Right atrium auricular region (tissue), 2 donors: ENCODE measurements at regions not wholly inside any gene's neighbourhood (a gene's known extent, or its start where the extent isn't known, plus 50 kb on each side); places are given as distances from the start of the nearest gene placed in this dataset.

Experiments
- DNase-seq: peaks from one replicate; pipeline ENCODE4 v3.0.0-alpha.2; 2019; ENCODE audit warnings: low spot score
- H3K27ac ChIP-seq, 2 donors: fragments of 200-600 bp; sonication (generic); 1 replicate in 1 of 2; 2 replicates in 1 of 2; pipeline ENCODE4 v1.5.1; 2016 to 2019
- H3K27me3 ChIP-seq, 2 donors: fragments of 200-600 bp; sonication (generic); one replicate each; pipeline versions ENCODE4 v1.5.1 to v1.6.0; 2017 to 2019
- H3K36me3 ChIP-seq: fragments of 200-600 bp; sonication (generic); one replicate; pipeline ENCODE4 v1.5.1; 2016
- H3K4me1 ChIP-seq, 2 donors: fragments of 200-600 bp; sonication (generic); one replicate each; pipeline versions ENCODE4 v1.5.1 to v1.6.0; 2017 to 2019
- H3K4me3 ChIP-seq, 2 donors: fragments of 200-600 bp; sonication (generic); 1 replicate in 1 of 2; 2 replicates in 1 of 2; pipeline ENCODE4 v1.5.1; 2017 to 2019; ENCODE audit warnings: mild to moderate bottlenecking in 1 of 2, moderate library complexity in 1 of 2
- H3K9me3 ChIP-seq, 2 donors: fragments of 200-600 bp; sonication (generic); one replicate each; pipeline ENCODE4 v1.5.1; 2019
- TF ChIP-seq, protein P1 (sequence below), 2 donors: fragments of 200-600 bp; sonication (generic); IDR thresholded peaks; one replicate each; pipeline ENCODE4 v1.5.1; 2019; ENCODE audit warnings: antibody characterized with exemption in 2 of 2

DNA sequence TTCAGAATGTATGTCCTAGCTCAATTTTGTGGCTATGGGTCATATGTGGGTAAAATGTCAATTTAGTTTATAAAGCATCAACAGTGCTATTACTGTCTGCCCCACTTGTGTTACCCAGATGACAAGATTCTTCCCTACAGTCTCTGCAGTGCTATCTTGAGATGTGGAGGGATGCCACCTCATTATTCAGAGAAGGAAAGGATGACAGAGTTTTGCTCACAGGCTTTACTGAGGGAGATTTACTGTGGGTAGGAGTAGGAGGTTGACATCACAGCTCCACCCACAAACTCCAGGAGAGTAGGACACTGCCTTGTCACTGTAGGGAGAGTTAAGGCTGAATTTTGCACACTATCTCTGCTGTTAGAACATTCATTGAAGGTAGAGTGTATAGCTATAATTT is 359.3 kb downstream of the HTR1A start:
- Histone ChIP-seq H3K4me3 (no peak overlapping the region), H3K4me1 (no peaks in the 10 kb centered on the region), H3K27me3 (no peaks in the 10 kb centered on the region), H3K9me3 (no peaks in the 10 kb centered on the region), H3K27ac (no peak overlapping the region), H3K36me3 (no peaks in the 10 kb centered on the region)
- no peak for DNase-seq
- TF ChIP-seq, protein P1, sequence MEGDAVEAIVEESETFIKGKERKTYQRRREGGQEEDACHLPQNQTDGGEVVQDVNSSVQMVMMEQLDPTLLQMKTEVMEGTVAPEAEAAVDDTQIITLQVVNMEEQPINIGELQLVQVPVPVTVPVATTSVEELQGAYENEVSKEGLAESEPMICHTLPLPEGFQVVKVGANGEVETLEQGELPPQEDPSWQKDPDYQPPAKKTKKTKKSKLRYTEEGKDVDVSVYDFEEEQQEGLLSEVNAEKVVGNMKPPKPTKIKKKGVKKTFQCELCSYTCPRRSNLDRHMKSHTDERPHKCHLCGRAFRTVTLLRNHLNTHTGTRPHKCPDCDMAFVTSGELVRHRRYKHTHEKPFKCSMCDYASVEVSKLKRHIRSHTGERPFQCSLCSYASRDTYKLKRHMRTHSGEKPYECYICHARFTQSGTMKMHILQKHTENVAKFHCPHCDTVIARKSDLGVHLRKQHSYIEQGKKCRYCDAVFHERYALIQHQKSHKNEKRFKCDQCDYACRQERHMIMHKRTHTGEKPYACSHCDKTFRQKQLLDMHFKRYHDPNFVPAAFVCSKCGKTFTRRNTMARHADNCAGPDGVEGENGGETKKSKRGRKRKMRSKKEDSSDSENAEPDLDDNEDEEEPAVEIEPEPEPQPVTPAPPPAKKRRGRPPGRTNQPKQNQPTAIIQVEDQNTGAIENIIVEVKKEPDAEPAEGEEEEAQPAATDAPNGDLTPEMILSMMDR (IDR thresholded peaks at IDR 0.05), result no peak

DNA sequence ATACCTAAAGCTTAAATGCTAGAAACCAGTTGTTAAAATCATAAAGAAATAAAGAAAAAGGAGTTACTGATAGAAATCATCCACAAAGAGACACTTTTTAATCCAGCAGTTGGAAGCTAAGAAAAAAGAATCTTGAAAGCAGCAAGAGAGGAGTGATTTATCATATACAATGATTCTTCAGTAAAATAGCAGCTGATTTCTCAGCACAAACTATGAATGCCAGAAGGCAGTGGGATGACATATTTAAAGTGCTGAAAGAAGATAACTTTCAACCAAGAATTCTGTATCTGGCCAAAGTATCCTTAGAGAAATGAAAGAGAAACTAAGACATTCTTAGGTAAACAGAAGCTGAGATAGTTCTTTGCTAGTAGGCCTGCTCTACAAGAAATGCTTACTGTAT is 366.0 kb downstream of the HTR1A start:
- no peak overlapping the region for H3K4me3 ChIP-seq
- H3K36me3 ChIP-seq, result no peaks in the 10 kb centered on the region
- no peaks in the 10 kb centered on the region for H3K27me3 ChIP-seq
- TF ChIP-seq, protein P1 (IDR thresholded peaks at IDR 0.05), result no peak
- H3K4me1 ChIP-seq, result no peaks in the 10 kb centered on the region
- H3K9me3 ChIP-seq, result peaks cover 0 to 6% of the 10 kb centered on the region in 2 donors
- no peak overlapping the region for H3K27ac ChIP-seq
- DNase-seq, result no peak

DNA sequence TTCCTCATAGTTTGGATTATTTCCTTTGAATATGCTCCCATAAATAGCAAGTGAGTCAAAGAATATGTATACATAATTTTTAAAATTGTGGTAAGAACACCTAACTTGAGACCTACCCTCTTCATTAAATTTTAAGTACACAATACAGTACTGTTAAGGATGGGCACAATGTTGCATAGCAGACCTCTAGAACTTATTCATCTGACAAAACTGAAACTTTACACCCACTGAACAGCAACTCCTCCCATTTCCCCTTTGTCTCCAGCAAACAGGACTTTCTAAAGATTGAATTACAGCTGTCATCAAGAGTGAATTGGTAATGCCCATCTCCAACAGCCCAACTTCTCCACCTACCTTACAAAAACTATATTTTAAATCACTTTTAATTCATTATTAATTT is 388.9 kb downstream of the HTR1A start:
- H3K9me3 ChIP-seq, result no peaks in the 10 kb centered on the region
- H3K4me1 ChIP-seq, result no peaks in the 10 kb centered on the region
- H3K27ac ChIP-seq, result no peak overlapping the region
- H3K4me3 ChIP-seq, result no peak overlapping the region
- DNase-seq, result no peak
- no peaks in the 10 kb centered on the region for H3K36me3 ChIP-seq
- no peaks in the 10 kb centered on the region for H3K27me3 ChIP-seq
- TF ChIP-seq, protein P1 (IDR thresholded peaks at IDR 0.05), result no peak

DNA sequence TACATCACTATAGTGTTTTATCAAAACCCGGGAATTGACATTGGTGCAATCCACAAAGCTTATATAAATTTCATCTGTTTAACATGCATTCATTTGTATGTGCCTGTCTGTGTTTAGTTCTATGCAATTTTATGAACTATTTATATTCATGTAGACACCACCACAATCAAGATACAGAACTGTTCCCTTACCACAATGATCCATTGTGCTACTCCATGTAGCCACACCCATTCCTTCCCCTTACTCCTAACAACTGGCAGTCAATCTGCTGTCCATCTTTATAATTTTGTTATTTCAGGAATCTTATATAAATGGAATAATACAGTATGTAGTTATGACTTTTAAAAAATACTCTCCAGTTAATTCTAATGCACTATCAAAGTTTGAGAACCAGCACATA is 389.5 kb downstream of the HTR1A start:
- H3K27me3 ChIP-seq, result no peaks in the 10 kb centered on the region
- H3K27ac ChIP-seq, result no peak overlapping the region
- TF ChIP-seq, protein P1 (IDR thresholded peaks at IDR 0.05), result no peak
- no peaks in the 10 kb centered on the region for H3K4me1 ChIP-seq
- H3K36me3 ChIP-seq, result no peaks in the 10 kb centered on the region
- DNase-seq, result no peak
- H3K4me3 ChIP-seq, result no peak overlapping the region
- no peaks in the 10 kb centered on the region for H3K9me3 ChIP-seq

DNA sequence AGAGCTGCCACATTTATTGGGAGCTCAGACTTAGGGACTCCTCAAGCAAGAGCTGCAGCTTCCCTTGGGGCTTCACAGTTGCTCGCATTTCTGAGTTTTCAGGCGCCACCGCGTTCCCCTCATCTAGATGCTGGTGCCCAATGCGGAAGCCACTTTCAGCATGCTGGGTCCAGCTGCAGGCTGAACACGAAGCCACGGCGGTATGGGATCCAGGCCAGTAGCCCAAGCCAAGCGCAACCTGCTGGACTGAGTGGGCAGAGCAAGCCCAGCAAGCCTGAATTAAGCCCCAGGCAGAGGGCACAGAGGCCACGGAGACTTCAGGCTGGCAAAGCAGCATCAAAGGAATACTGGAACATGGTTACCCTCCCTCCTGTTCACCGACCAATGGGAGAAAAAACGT is 391.5 kb downstream of the HTR1A start:
- Histone ChIP-seq H3K4me1 (no peaks in the 10 kb centered on the region), H3K27me3 (no peaks in the 10 kb centered on the region), H3K36me3 (no peaks in the 10 kb centered on the region), H3K27ac (no peak overlapping the region), H3K9me3 (no peaks in the 10 kb centered on the region), H3K4me3 (no peak overlapping the region)
- TF ChIP-seq, protein P1 (IDR thresholded peaks at IDR 0.05), result no peak
- no peak for DNase-seq

DNA sequence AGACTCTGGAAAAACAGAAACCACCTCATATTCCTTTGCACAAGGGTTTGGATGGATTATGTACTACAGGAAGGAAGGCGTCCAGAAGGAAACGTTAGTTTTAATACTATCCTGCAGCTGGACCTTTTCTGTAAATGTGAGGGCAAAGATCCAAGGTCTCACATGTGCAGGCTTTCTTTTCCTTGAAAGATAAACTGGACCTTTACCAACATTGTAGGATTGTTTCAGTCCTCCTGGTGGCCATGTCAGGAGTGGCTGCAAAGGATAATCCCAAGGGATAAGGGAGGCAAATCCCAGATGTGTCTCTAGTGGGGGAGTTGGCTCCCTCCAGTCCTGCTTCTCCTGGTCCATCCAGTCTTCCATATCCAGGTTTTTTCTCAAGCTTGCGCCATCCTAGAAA is 397.5 kb downstream of the HTR1A start:
- DNase-seq, result no peak
- Histone ChIP-seq H3K4me3 (no peak overlapping the region), H3K9me3 (peaks cover 0 to 12% of the 10 kb centered on the region in 2 donors), H3K4me1 (no peaks in the 10 kb centered on the region), H3K27me3 (no peaks in the 10 kb centered on the region), H3K36me3 (no peaks in the 10 kb centered on the region), H3K27ac (no peak overlapping the region)
- TF ChIP-seq, protein P1 (IDR thresholded peaks at IDR 0.05), result no peak
